T47D (cell line): ENCODE measurements at regions not wholly inside any gene's neighbourhood (a gene's known extent, or its start where the extent isn't known, plus 50 kb on each side); places are given as distances from the start of the nearest gene placed in this dataset.
"Not testable (repeated sequence)": the region's sequence is repeated elsewhere in the genome, so short reads cannot be mapped to it uniquely, and the experiment has no call there.

Source experiments
- DNase-seq, 2 experiments: peaks; one replicate each; pipeline versions ENCODE4 v3.0.0 to v3.0.0-alpha.2; 2011 to 2012; ENCODE audit warnings: low read depth in 1 of 2, low spot score in 1 of 2
- JUND ChIP-seq: IDR thresholded peaks from 2 replicates; pipeline ENCODE4 v1.6.1; 2012; ENCODE audit warnings: low read depth
- in situ Hi-C: cut with HindIII; loops from 2 replicates; pipeline ENCODE4 v1.10.0; 2016; ENCODE audit warnings: low sequenced_read_pairs, low pct_unique_long_range_greater_than_20kb

DNA sequence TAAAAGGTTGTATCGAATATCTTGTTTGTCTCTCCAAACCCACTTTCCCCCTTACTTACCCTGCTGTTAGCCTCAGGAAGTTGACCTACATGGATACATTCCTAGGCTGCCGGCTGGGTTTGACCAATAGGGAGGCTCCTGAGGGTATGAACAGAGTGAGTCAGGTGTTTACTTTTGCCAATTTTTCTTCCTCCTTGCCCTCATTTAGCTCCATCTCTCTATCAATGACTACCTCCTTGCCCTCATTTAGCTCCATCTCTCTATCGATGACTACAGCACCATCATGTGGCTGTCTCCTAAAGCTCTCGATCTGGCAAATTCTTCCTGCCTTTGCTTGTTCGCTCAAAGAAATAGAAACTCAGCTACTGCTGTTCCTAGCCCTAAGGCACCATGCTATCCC lies 571.9 kb upstream of the CRIM1 start:
- peak; percentile 12 to 94 for DNase-seq
- in situ Hi-C loops, result no loop called here
- TF ChIP-seq JUND, result peak; percentile 72

DNA sequence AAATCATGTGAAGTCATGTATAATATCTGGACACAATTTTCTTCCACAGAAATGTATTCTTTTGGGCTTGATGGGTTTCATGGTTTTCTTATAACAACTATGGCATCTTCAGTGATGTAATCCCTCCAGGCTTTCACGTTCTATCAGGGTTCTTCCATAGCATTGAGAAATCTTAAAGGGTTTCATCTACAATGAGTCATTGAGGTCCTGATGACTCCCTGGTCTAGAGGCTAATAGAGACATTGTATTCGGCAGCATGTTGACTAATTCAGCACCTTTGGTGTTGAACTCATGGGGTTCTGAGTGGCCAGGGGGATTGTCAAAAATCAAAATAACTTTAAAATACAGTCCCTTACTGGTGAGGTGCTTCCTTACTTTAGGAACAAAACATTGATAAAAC lies 614.0 kb upstream of the CRIM1 start:
- TF ChIP-seq JUND, result no peak
- in situ Hi-C loops, result no loop called here
- no peak for DNase-seq

DNA sequence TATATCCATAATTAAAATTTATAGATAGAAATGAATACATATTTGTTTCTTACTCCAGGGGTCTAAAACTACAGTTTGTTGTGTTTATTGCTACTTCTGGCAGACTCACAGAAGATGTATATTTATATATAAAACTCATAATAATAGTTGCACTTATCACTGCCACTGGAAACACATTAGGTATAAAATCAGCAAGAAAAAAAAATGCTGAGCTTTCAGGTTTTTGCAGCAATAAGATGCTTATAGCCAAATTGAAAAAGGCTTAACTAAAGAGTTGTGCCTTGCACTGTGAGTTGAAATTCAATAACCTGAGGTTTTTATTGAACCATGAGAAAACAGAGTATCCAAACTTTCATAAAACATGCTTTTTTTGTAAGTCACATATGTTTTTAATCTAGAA lies 623.9 kb upstream of the CRIM1 start:
- no peak for DNase-seq
- in situ Hi-C loops, result no loop called here
- TF ChIP-seq JUND, result no peak

DNA sequence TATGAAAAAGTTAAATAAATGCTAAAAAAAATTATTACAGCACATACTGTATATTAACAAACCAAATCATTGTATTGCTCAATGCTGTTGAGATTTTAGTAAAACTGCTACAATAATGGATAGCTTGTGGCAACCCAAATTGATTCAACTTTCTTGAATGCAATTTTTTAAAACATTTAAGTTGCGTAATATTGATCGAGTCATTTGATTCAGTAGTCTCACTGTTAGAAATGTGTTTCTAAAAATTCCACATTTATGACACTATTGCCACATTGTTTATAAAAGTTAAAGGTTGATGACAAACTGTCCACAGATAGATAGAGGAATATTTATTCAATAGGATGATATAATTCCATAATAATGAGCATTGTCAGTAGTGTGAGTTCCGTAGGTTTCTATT lies 640.7 kb upstream of the CRIM1 start:
- TF ChIP-seq JUND, result no peak
- no peak for DNase-seq
- in situ Hi-C loops, result no loop called here

DNA sequence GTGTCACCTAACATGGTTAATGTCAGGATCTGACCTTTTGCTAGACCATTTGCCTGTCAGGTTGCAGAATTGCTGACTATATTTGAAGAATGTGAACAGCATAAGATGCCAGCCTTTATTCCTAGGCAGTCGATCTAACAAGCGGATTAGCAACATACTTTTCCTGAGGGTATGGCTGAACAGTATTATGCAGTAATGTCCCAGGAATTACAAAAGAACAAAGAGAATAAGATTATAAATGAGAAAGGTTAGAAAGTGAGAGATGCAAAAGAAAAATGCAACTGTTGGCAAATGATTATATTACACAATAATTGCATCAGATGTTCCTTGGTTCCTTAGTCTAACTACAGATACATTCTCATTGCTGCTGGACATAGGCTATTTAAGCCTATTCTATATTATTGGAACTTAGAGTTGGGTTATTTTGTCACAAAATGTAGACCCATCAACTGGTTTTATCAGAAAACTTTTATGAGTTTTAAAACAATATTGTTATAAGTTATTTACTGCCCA lies 647.1 kb upstream of the CRIM1 start:
- in situ Hi-C loops, result no loop called here
- TF ChIP-seq JUND, result no peak
- DNase-seq, result no peak

DNA sequence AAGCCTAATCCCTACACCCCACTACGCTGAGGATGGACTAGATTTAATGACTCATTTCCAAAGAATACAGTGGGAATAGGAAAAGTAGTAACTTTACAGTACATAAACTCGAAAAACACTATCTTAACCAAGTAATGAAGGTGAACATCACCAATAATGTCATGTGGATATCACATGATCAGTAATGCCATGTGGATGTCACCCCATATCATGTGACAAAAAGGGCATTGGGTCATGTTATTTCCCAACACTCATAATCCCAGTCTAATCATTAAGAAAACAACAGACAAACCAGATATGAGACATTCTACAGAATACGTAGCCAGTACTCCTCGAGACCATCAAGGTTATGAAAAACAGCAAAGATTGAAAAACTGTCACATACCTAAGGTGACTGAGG lies 667.3 kb upstream of the CRIM1 start:
- no peak for DNase-seq
- in situ Hi-C loops, result no loop called here
- TF ChIP-seq JUND, result no peak

DNA sequence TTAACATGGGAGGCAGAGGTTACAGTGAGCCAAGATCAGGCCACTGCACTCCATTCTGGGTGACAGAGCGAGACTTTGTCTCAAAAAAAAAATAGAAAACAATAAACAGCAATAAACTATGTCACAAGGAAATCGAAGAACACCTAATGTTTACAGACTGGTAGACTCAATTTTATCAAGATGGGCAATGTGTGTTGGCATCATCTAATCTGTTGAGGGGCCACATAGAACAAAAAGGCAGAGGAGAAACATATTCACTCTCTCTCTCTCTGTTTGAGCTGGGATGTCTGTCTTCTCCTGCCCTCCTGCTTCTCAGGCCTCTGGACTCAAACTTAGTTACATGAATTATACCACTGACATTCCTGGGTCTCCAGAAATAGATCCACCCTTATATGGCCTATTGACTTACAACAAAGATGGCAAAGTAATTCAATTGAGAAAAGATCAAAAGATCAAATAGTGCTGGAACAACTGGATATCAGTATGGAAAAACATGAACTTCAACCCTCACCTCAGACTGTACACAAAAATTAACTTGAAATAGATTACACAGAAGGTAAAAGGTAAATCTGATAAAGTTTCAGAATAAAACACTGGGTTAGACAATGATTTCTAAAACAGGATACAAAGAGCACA lies 703.8 kb upstream of the CRIM1 start:
- in situ Hi-C loops, result no loop called here
- no peak for TF ChIP-seq JUND
- DNase-seq, result peak in 1 of 2 experiments; percentile 23

DNA sequence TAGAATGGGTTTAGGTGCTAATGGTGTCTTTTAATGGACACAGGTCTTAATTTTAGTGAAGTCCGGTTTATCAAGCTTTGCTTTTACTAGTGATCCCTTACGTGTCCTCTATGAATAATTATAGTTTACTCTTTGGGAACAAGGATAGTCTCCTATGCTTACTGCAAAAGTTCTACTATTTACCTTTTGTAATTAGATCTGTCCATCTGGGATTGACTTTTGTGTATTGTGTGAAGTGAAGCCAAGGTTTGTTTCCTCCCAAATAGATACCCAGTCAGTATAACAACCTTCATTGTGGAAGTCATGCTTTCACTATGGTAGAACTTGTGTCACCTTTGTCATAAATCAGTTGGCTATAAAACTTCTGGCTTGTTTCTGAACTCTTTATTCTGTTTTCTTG lies 740.9 kb upstream of the CRIM1 start:
- no peak for DNase-seq
- in situ Hi-C loops, result no loop called here
- TF ChIP-seq JUND, result no peak

DNA sequence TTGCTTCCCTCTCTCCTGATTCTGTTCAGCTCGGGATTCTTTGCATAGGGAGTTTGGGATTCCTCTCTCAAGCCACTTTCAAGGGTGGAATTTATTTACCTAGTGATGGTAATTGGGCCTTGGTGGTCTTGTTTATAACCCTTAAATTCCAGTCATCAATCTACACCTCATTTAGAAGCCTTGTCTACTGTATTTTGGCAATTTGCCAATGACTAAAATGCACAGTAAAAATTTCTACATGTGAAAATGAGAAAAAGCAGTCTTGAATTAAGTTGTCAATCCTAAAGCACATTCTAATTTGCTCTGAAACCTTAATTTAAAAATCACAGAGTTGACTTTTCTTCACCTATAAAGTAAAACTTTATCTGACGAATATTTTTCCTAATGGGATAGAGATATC lies 749.2 kb upstream of the CRIM1 start:
- TF ChIP-seq JUND, result no peak
- in situ Hi-C loops, result no loop called here
- DNase-seq, result no peak

DNA sequence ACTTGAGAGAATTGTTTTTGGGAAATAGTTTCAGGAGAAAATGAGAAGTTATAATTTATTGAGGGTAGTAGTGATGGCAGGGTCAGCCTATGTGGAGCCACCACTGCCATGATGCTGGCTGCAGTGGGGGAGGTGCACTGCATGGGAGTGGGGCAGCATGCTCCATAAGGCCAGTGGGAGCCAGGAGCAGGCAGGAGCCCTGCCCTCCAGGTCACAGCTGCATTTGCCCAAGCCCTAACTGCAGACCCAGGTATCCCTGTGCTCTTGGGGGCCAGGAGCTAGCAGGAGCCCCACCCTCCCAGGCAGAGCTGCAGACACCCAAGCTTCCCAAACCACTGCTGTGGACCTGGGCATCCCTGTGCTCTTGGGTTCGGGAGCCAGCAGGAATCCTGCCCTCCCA lies 757.3 kb upstream of the CRIM1 start:
- in situ Hi-C loops, result no loop called here
- DNase-seq, result no peak
- no peak for TF ChIP-seq JUND

DNA sequence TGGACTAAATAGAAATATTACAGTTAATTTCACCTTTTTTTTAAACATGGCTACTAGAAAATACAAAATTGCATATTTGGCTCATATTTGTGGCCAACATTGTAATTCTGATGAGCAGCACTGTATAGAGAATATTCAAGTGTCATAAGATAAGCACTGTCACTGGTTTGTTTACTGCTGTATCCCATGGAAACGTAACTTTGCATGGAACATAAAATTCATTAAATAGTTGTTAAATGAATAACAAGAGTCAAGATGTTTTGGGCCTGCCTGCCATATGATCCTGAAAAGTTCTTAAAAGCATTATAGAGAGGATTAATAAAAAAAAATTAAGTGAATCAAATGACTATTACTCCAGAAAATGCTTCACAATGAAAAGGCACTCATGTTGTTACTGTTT lies 763.7 kb upstream of the CRIM1 start:
- no peak for DNase-seq
- no peak for TF ChIP-seq JUND
- in situ Hi-C loops, result no loop called here

DNA sequence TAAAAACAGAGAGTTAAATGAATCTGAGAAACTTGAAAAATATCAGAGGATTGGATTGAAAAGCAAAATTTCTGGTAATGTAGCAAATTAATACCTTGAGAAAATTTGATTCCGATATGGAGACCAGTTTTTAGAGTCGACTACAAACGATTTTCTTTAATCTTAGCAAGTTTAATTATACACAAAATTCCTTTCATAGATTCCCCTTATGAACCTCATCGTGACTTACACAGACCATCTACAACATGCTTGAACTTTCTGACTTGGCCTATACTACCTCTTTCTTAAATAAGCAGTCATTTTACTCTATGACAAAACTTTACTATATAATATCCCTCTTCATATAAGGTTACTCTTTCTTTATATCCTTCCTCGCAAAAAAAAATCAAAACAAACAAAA lies 769.6 kb upstream of the CRIM1 start:
- in situ Hi-C loops, result no loop called here
- no peak for TF ChIP-seq JUND
- DNase-seq, result peak in 1 of 2 experiments; percentile 12

DNA sequence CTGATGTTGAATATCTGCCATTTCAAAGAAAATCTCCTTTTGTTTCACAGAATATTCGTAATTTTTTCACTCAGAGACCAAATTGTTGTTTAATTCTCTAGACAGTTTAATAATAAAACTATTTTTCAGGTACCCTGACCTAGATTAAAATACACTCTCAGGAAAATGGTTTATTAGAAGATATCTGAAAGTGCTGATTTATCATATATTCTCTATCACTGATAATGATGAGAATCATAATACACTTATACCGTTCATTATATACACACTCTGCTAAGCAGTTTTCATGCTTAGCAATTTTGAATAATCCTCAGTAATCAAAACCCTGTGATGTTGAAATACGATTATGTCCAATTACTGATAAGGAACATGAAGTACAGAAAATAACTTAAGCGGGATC lies 772.9 kb upstream of the CRIM1 start:
- DNase-seq, result no peak
- in situ Hi-C loops, result no loop called here
- TF ChIP-seq JUND, result no peak

DNA sequence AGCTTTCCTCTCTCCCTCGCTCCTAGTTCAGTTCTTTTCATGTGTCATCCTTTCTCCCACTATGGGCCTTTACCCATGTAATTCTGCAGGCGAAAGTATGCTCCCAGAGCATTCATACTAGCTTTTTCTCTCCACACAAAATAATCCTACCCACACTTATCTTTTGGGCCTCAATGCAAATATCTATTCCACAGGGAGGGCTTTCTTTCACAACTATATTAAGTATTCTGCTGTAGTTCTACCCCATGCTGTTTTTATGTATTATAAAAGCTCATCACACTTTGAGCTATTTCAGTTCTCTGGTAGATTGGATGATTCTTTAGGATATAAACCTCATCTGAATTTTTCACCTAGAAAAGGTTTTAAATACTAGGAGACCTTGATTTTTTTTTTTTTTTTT lies 774.6 kb upstream of the CRIM1 start:
- TF ChIP-seq JUND, result no peak
- no peak for DNase-seq
- in situ Hi-C loops, result no loop called here

DNA sequence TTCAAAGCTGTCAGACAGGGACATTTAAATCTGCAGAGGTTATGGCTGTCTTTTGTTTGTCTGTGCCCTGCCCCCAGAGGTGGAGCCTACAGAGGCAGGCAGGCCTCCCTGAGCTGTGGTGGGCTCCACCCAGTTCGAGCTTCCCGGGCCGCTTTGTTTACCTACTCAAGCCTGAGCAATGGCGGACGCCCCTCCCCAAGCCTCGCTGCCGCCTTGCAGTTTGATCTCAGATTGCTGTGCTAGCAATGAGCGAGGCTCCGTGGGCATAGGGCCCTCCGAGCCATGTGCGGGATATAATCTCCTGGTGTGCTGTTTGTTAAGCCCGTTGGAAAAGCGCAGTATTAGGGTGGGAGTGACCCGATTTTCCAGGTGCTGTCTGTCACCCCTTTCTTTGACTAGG lies 787.0 kb upstream of the CRIM1 start:
- DNase-seq, in situ Hi-C loops: not testable (repeated sequence)
